ENCODE measurements at regions not wholly inside any gene's neighbourhood (a gene's known extent, or its start where the extent isn't known, plus 50 kb on each side); places are given as distances from the start of the nearest gene placed in this dataset.

GRCh38 chr12:105745811-105746210, 392.9 kb downstream of the NUAK1 start:
- 24% methylated on average over 4 of the region's 4 CpGs for WGBS (ENCODE audit: insufficient coverage, insufficient replicate concordance, low lambda C conversion rate, missing lambda C conversion rate)

More at GRCh38 chr12:105745811-105746210, 392.9 kb downstream of the NUAK1 start:
- H3K27me3 ChIP-seq (replicated peaks in 1 of 2; ENCODE audit: control insufficient read depth in 2 of 2, insufficient read depth in 2 of 2, low read length in 1 of 2) = no peaks in the 10 kb centered on the region; a peak in 2 of 4 replicates
- no peaks in the 10 kb centered on the region for H3K4me1 ChIP-seq (ENCODE audit: control insufficient read depth, insufficient read depth, low read length)
- DNase-seq (ENCODE audit: low read depth, low spot score) (no peak), ATAC-seq (no peak), FAIRE-seq (no peak)
- BruUV-seq (replicated peaks) = no TSS peak
- RAD21 ChIA-PET (ENCODE audit: unreplicated experiment) = no interaction called here
- no peak overlapping the region for H3K4me3 ChIP-seq
- no peak overlapping the region for H3K27ac ChIP-seq (ENCODE audit: control insufficient read depth, insufficient read depth)
- in situ Hi-C loops (cut with MboI) (no loop called here), intact Hi-C loops (cut with micrococcal nuclease; ENCODE audit: unreplicated experiment) (no loop called here)
- no peaks in the 10 kb centered on the region for H4K20me1 ChIP-seq (ENCODE audit: control insufficient read depth, insufficient read depth)
- H3K79me2 ChIP-seq (ENCODE audit: control insufficient read depth, insufficient read depth, low read length) = no peaks in the 10 kb centered on the region
- CTCF ChIA-PET = no interaction called here
- no peaks in the 10 kb centered on the region for H3K36me3 ChIP-seq (ENCODE audit: control insufficient read depth in 2 of 2, insufficient read depth in 2 of 2, low read length in 1 of 2)
- no peak overlapping the region for H3K9ac ChIP-seq (ENCODE audit: control insufficient read depth, insufficient read depth, low read length)
- TF ChIP-seq SREBF2 (IDR thresholded peaks at IDR 0.05; ENCODE audit: low read length) = no peak
- TF ChIP-seq ZSCAN29 (IDR thresholded peaks at IDR 0.05) = no peak
- no peak for TF ChIP-seq NFYA (IDR thresholded peaks at IDR 0.05; ENCODE audit: borderline replicate concordance, low read depth, low read length)
- no peak for TF ChIP-seq SRF (IDR thresholded peaks at IDR 0.05; ENCODE audit: low read depth in 2 of 2, low read length in 2 of 2)
- TF ChIP-seq SMARCA5 (IDR thresholded peaks at IDR 0.05) = no peak
- TF ChIP-seq SKIL (IDR thresholded peaks at IDR 0.05; ENCODE audit: low read depth, poor library complexity, severe bottlenecking) = no peak
- TF ChIP-seq KDM1A (IDR thresholded peaks at IDR 0.05; ENCODE audit: borderline replicate concordance) = no peak
- no peak for TF ChIP-seq NR2C1 (IDR thresholded peaks at IDR 0.05)
- POLR2A ChIA-PET = no interaction called here
- H3K4me2 ChIP-seq (ENCODE audit: control insufficient read depth, insufficient read depth) = no peak overlapping the region
- no peak overlapping the region for H2AFZ ChIP-seq (ENCODE audit: control insufficient read depth, low read depth, low read length)
- no peaks in the 10 kb centered on the region for H3K9me3 ChIP-seq (replicated peaks; ENCODE audit: control insufficient read depth, insufficient read depth, low read length)
- SMC1A ChIA-PET (ENCODE audit: uncharacterized antibody, unreplicated experiment) = interaction anchor here (1.7 kb wide), 1 partner anchor 11 kb away, joined by 6 read pairs; no protein-coding TSS in a partner anchor
